Activated T-helper 1 cell treated with Interleukin-2 at 50 U/mL for 16 hours (primary cell): ENCODE measurements at regions not wholly inside any gene's neighbourhood (a gene's known extent, or its start where the extent isn't known, plus 50 kb on each side); places are given as distances from the start of the nearest gene placed in this dataset.

ENCODE experiments used
- DNase-seq: peaks from one replicate; pipeline ENCODE4 v3.0.0-alpha.2; 2020; ENCODE audit warnings: low read depth

- no peak for DNase-seq
These were observed 169.3 kb downstream of the ZBTB18 start for GRCh38 chr1:244220410-244220809.

DNA sequence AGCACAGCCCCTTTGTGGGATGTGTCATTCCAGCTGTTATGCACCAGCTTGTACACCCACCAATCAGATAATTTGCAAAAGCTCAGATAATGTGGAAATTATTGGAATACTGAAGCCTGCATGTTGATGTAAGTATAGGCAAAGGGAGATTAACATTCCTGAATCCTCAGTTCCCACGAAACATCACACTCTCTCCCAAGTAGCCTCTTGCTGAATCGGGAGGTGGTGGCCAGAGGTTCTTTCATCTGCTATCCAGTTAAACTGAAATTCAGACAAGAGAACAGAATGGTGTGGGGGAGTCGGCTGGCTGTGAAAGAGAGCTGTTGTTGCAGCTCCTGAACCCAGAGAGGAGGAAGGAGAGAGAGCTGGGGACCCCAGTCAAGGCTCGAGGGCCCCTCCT lies 170.9 kb downstream of the ZBTB18 start:
- no peak for DNase-seq

- DNase-seq: no peak
These were observed 173.7 kb downstream of the ZBTB18 start for GRCh38 chr1:244224487-244225430.

GRCh38 chr1:244226435-244226834 lies 175.4 kb downstream of the ZBTB18 start:
- no peak for DNase-seq

GRCh38 chr1:244230470-244230869 lies 179.4 kb downstream of the ZBTB18 start:
- DNase-seq: no peak

- DNase-seq: no peak
These were observed 180.1 kb downstream of the ZBTB18 start for GRCh38 chr1:244231193-244231571.

- no peak for DNase-seq
These were observed 180.7 kb downstream of the ZBTB18 start for GRCh38 chr1:244231572-244232315.

GRCh38 chr1:244234009-244234643 lies 183.0 kb downstream of the ZBTB18 start:
- DNase-seq: no peak

DNA sequence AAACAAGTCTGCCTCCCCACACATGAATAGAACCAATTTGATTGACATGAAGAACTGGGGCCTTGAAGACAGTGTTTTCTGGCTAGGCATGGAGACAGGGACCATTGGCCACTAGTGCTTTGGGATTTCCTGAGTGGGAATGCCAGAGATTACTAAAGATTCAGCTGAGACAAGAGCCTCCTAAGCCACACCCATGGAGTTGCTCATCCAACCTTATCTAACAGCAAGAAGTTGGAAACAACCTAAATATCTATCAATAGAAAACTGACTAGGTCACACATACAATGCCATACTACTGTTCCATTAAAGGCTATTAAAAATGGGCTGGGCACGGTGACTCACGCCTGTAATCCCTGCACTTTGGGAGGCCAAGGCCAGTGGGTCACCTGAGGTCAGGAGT lies 184.1 kb downstream of the ZBTB18 start:
- DNase-seq: no peak

DNA sequence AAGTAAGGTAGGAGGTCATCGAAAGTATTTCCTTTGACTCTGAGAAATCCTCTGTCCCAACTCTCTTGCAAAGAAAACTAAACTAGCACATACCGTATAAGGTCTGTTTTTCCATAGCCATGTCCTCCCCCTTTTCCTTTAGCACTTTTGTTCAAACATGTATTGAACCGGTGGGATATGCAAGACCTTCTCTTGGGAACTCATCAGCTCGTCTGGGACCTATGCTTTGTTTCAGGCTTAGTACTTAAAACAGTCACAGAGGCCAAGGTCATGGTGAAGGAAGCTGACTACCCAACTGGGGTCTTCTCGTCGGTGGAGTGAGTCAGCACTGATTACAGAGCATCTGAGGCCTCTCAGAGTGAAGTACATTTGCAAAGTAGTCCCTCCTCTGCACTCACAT lies 185.0 kb downstream of the ZBTB18 start:
- no peak for DNase-seq

DNA sequence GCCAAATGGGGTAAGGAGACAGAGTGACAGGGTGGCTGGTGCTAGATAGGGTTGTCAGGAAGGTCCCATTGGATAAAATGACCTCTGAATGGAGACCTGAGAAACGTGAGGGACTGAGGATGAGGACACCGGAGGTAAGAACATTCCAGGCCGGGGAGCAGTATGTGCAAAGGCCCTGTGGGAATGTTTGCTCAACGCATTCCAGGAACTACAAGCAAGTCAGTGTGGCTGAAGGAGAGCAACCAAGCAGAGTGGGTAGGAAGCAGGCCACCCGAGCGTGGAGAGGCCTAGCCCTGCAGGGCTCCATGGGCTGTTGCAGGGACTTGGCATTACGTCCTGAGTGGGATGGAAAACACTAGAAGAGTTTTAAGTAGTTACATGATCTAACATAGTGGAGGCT lies 185.6 kb downstream of the ZBTB18 start:
- no peak for DNase-seq

DNA sequence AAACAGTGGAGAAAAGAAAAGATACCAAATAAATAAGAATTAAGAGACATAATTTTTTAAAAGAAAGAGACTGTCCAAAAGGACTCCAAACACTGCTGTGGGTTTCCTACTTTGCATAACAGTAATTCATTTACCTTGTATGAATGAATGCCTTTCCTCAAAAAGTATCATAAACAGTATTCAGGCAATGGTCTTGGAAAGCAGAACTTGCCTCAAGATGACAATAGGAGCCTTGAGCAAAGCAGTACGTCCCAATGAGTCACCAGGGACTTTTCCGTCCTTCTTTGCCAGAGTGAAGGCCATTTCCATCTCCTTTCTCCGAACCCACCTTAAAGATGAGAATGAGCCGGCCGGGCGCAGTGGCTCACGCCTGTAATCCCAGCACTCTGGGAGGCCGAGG lies 186.4 kb downstream of the ZBTB18 start:
- DNase-seq: no peak

DNA sequence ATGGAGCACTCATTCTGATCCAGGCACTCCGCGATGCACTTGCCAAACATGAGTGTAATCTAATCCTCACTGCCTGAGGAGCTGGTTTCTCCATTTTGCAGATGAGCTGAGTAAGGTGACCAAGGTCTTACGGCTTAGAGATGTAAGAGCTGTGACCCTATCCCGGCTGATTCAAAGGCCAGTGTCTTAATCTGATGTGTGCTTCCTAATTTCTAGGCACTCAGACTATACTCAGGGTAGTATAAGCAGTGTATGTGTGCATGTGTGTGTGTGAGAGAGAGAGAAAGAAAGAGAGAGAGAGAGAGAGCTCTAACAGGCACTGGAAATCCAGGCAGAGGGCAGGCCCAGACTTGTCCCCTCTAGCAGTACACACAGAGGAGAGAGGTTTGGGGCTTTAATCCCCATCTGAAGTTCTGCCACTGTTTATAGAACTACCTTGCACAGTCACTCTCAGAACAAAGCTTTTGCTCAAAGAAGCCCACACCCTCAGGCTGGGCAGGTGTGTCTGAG lies 188.2 kb downstream of the ZBTB18 start:
- DNase-seq: no peak

GRCh38 chr1:244241438-244241837 lies 190.4 kb downstream of the ZBTB18 start:
- no peak for DNase-seq

DNA sequence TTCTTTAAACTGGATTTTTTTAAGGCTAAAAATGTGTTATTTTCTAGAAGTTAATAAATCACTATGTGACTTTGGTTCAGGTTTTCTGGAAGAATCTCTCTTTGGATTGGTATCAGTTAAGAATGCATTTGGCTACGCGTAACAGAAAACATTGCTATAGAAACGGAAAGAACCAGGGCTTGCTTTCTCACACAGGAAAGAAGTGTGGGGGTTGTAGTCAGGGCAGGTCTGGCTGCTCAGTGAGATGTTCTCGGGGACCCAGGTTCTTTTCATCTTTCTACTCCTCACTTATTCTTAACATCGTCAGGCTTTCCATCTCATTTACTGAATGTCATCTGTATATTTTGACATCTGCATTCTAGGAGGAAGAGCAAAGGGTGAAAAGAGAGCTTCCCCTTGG lies 191.4 kb downstream of the ZBTB18 start:
- no peak for DNase-seq

DNA sequence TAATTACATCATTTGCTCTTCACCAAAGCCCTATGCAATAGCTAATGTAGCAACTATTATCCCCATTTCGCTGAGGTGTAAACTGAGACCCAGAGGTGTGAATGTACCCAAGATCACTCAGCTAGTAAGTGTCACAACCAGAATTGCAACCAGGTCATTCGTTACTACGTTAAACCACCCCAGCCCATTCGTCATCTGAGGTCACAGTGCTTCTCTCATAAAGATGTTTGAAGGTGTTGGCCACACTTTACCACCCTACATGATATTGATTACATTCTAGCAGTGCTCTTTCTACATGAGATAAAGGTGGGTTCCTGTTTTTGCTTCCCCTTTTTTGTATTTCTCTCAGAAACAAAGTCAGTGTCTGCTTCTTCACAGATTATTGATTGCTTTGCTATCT lies 195.3 kb downstream of the ZBTB18 start:
- DNase-seq: no peak

DNA sequence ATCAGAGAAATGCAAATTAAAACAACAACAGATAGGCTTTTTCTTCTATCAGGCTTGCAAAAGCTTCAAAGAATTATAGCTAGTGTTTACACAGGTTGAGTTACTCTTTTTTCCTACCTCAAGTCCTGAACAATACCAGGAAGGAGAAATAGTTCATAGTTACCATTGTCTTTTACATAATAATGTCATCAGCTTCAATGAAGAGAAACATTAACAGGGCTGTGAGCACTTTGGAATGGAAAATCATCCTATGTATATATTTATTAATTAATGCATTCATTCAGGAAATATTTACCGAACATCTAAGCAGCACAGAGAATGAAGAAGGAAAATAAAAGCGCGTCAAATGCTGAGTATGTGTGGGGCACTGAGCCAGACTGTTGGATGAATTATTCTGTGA lies 197.3 kb downstream of the ZBTB18 start:
- no peak for DNase-seq

DNA sequence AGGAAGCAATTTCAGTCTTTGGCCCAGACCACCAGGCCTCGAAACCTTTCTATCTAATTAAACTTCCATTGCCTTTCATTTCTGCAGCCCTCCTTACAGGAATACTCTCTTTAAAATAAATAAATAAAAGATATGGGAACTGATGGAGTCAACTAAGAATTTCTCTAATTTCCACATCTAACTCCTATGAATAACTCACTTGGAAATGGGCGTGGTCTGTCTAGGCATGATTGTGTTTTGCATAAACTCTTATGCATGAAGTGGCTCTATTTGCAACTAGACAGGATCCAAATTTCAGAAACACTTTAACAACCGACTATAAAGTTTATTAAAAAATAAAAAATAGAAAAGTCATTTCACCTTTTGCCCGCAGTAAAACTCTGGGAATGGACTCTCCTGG lies 199.5 kb downstream of the ADSS2 start:
- DNase-seq: no peak

GRCh38 chr1:244254467-244254866 lies 197.2 kb downstream of the ADSS2 start:
- no peak for DNase-seq

DNA sequence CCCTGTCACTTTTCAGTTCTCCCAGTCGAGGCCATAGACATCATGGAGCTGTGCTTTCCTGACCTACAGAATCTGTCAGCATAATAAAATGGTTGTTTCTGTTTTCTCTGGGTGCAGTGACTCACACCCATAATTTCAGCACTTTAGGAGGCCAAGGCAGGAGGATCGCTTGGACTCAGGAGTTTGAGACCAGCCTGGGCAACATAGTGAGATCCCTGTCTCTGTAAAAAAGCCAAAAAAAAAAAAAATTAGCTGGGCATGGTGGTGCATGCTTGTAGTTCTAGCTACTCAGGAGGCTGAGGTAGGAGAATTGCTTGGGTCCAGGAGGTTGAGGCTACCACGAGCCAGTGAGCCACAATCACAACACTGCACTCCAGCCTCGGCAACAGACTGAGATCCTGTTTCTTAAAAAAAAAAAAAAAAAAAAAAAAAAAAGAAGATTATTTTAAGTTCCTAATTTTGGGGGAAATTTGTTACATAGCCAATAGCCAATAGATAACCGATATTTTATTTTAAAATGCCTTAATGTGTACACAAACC lies 196.2 kb downstream of the ADSS2 start:
- DNase-seq: no peak

GRCh38 chr1:244256086-244256676 lies 195.5 kb downstream of the ADSS2 start:
- no peak for DNase-seq

GRCh38 chr1:244264163-244264562 lies 187.5 kb downstream of the ADSS2 start:
- DNase-seq: no peak
